ENCODE measurements at regions not wholly inside any gene's neighbourhood (a gene's known extent, or its start where the extent isn't known, plus 50 kb on each side); places are given as distances from the start of the nearest gene placed in this dataset.

DNA sequence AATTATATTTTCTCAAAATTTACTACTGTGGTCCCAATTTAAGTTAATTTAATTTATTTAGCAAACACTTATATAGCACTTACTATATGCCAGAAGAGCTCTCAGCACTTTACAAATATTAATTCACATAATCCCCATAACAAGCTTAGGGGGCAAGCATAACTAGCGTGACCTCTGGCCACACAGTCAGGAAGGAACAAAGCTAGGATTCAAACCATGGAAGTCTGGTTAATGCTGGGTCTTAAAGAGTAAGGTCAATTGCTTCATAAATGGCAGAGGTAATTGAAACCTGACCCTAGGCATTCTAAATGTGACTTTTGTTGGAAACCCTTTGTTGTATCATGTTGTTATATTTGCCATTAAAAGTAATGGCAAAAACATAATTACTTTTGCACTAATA, 279.5 kb upstream of the EMCN start:
- TF ChIP-seq POLR2A (IDR thresholded peaks at IDR 0.05; ENCODE audit: low read length): no peak
- no peak for TF ChIP-seq GATA1 (IDR thresholded peaks at IDR 0.05; ENCODE audit: low read depth, low read length)

Data from erythroblast (primary cell).